Liver (tissue), 8 donors: ENCODE measurements at regions not wholly inside any gene's neighbourhood (a gene's known extent, or its start where the extent isn't known, plus 50 kb on each side); places are given as distances from the start of the nearest gene placed in this dataset.

Source experiments
- DNase-seq: peaks from one replicate; pipeline ENCODE4 v3.0.0-alpha.2; 2017; ENCODE audit warnings: low spot score
- H3K27ac ChIP-seq, 2 donors: one replicate each; pipeline ENCODE4 v1.7.0; 2013; ENCODE audit warnings: inconsistent platforms in 2 of 2, low read length in 2 of 2, control low read depth in 1 of 2, low read depth in 1 of 2, mild to moderate bottlenecking in 1 of 2
- H3K27me3 ChIP-seq, 4 donors: one replicate each; pipeline versions ENCODE4 v1.6.1 to v1.7.0; 2013; ENCODE audit warnings: low read length in 3 of 4, inconsistent platforms in 1 of 4, mild to moderate bottlenecking in 1 of 4, moderate library complexity in 1 of 4; ENCODE audit not compliant: control insufficient read depth in 4 of 4, insufficient read depth in 4 of 4
- H3K36me3 ChIP-seq, 4 donors: one replicate each; pipeline versions ENCODE4 v1.6.1 to v1.7.0; 2013; ENCODE audit warnings: low read length in 3 of 4, mild to moderate bottlenecking in 3 of 4, low read depth in 1 of 4, moderate library complexity in 1 of 4; ENCODE audit not compliant: control insufficient read depth in 4 of 4, insufficient read depth in 3 of 4
- H3K4me1 ChIP-seq, 4 donors: one replicate each; pipeline versions ENCODE4 v1.6.1 to v1.7.0; 2013; ENCODE audit warnings: low read length in 3 of 4, mild to moderate bottlenecking in 3 of 4, moderate library complexity in 1 of 4; ENCODE audit not compliant: control insufficient read depth in 4 of 4, insufficient read depth in 4 of 4
- H3K4me3 ChIP-seq, 3 donors: one replicate each; pipeline versions ENCODE4 v1.6.1 to v1.7.0; 2013; ENCODE audit warnings: low read length in 3 of 3, control low read depth in 1 of 3, low read depth in 1 of 3, mild to moderate bottlenecking in 1 of 3
- H3K9ac ChIP-seq, 2 donors: one replicate each; pipeline ENCODE4 v1.7.0; 2013; ENCODE audit warnings: low read length in 2 of 2, mild to moderate bottlenecking in 2 of 2, moderate library complexity in 2 of 2, control low read depth in 1 of 2, low read depth in 1 of 2
- H3K9me3 ChIP-seq, 4 donors: one replicate each; pipeline versions ENCODE4 v1.6.1 to v1.7.0; 2013; ENCODE audit warnings: low read length in 3 of 4; ENCODE audit not compliant: control insufficient read depth in 4 of 4
- ATF3 ChIP-seq: IDR thresholded peaks from 2 replicates; pipeline ENCODE4 v1.6.1; 2016; ENCODE audit warnings: antibody characterized with exemption
- CTCF ChIP-seq: fragments of 150-350 bp; IDR thresholded peaks from 2 replicates; pipeline ENCODE4 v1.5.1; 2017; ENCODE audit warnings: improper control_type of control experiment, low read depth, low read length; ENCODE audit not compliant: missing input control
- EGR1 ChIP-seq, 2 donors: IDR thresholded peaks; 2 replicates each; pipeline ENCODE4 v1.6.1; 2016 to 2018; ENCODE audit warnings: antibody characterized with exemption in 2 of 2, low read depth in 2 of 2
- FOXA2 ChIP-seq: IDR thresholded peaks from 2 replicates; pipeline ENCODE4 v1.6.1; 2016; ENCODE audit warnings: antibody characterized with exemption
- GABPA ChIP-seq, 2 donors: IDR thresholded peaks in 1 of 2; conservative IDR thresholded peaks in 1 of 2; 2 replicates each; pipeline ENCODE4 v1.6.1; 2016; ENCODE audit warnings: antibody characterized with exemption in 2 of 2, mild to moderate bottlenecking in 1 of 2, moderate library complexity in 1 of 2
- HNF4A ChIP-seq, 2 donors: conservative IDR thresholded peaks; 2 replicates each; pipeline ENCODE4 v1.6.1; 2016; ENCODE audit warnings: antibody characterized with exemption in 2 of 2, mild to moderate bottlenecking in 2 of 2
- HNF4G ChIP-seq: IDR thresholded peaks from 2 replicates; pipeline ENCODE4 v1.6.1; 2016; ENCODE audit warnings: antibody characterized with exemption
- JUND ChIP-seq, 2 donors: IDR thresholded peaks; 2 replicates each; pipeline ENCODE4 v1.6.1; 2016; ENCODE audit warnings: antibody characterized with exemption in 2 of 2
- MAX ChIP-seq: IDR thresholded peaks from 2 replicates; pipeline ENCODE4 v1.6.1; 2016; ENCODE audit warnings: antibody characterized with exemption
- NR2F2 ChIP-seq: IDR thresholded peaks from 2 replicates; pipeline ENCODE4 v1.6.1; 2016; ENCODE audit warnings: antibody characterized with exemption
- RAD21 ChIP-seq, 2 donors: IDR thresholded peaks; 2 replicates each; pipeline ENCODE4 v1.6.1; 2016; ENCODE audit warnings: antibody characterized with exemption in 2 of 2, mild to moderate bottlenecking in 2 of 2
- SP1 ChIP-seq: IDR thresholded peaks from 2 replicates; pipeline ENCODE4 v1.6.1; 2018; ENCODE audit warnings: antibody characterized with exemption, mild to moderate bottlenecking
- TAF1 ChIP-seq: conservative IDR thresholded peaks from 2 replicates; pipeline ENCODE4 v1.6.1; 2016; ENCODE audit warnings: antibody characterized with exemption, mild to moderate bottlenecking
- YY1 ChIP-seq: IDR thresholded peaks from 2 replicates; pipeline ENCODE4 v1.6.1; 2016; ENCODE audit warnings: antibody characterized with exemption, mild to moderate bottlenecking
- ZBTB33 ChIP-seq: IDR thresholded peaks from 2 replicates; pipeline ENCODE4 v1.6.1; 2016; ENCODE audit warnings: antibody characterized with exemption
- WGBS: extraction: QIAGEN DNeasy Blood & Tissue Kit; methylation state at CpG from one replicate; pipeline ENCODE4 v1.1.7; 2013; 5-methylcytosine and 5-hydroxymethylcytosine counted together
- donor health status: healthy.
- donor health status: healthy.
- donor health status: healthy.
- donor health status: healthy.
- donor health status: healthy.

DNA sequence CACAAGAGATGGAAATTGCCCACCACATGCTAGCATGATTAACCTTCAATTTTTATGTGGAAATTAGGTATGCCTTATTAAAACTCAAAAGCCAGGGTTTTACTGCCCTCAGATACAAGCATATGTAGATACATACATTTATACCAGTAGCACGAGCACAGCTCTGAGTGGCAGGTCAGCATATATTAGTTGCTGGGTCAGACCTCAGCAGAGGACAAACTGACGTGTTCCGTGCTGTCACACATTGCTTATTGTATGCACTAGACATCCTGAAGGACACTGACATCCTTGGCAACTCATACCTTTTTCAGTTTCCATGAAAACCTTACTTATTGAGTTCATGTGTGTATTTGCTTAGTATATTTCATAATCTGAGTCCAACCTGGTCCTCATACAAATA lies 307.7 kb downstream of the TLE1 start:
- TF ChIP-seq HNF4G (no peak), YY1 (no peak), CTCF (no peak), ATF3 (no peak), JUND (IDR thresholded peaks at IDR 0.05) (no peak), GABPA (IDR thresholded peaks at IDR 0.05 in 1 of 2, conservative IDR thresholded peaks at IDR 0.05 in 1 of 2) (no peak), HNF4A (conservative IDR thresholded peaks at IDR 0.05) (no peak), TAF1 (no peak), FOXA2 (no peak), NR2F2 (no peak), MAX (no peak)

GRCh38 chr9:81380504-81381359 lies 308.6 kb downstream of the TLE1 start:
- no peak for DNase-seq
- H3K27ac ChIP-seq: no peak overlapping the region
- TF ChIP-seq TAF1: no peak
- TF ChIP-seq JUND (IDR thresholded peaks at IDR 0.05): no peak
- TF ChIP-seq SP1: no peak
- TF ChIP-seq EGR1 (IDR thresholded peaks at IDR 0.05; ENCODE audit: low read depth in 2 of 2): no peak
- TF ChIP-seq RAD21 (IDR thresholded peaks at IDR 0.05): no peak
- TF ChIP-seq GABPA (IDR thresholded peaks at IDR 0.05 in 1 of 2, conservative IDR thresholded peaks at IDR 0.05 in 1 of 2): no peak
- no peak for TF ChIP-seq CTCF
- TF ChIP-seq ZBTB33: no peak
- no peak overlapping the region for H3K9ac ChIP-seq
- no peaks in the 10 kb centered on the region for H3K9me3 ChIP-seq
- no peak overlapping the region for H3K4me3 ChIP-seq
- no peaks in the 10 kb centered on the region for H3K27me3 ChIP-seq
- WGBS: 85% methylated on average over 9 of the region's 9 CpGs
- H3K4me1 ChIP-seq: no peaks in the 10 kb centered on the region
- no peaks in the 10 kb centered on the region for H3K36me3 ChIP-seq

More for the DNA sequence above, 307.7 kb downstream of the TLE1 start:
- Histone ChIP-seq H3K27ac (no peak overlapping the region), H3K9me3 (no peaks in the 10 kb centered on the region), H3K36me3 (no peaks in the 10 kb centered on the region), H3K4me3 (no peak overlapping the region), H3K9ac (no peak overlapping the region), H3K4me1 (no peaks in the 10 kb centered on the region), H3K27me3 (no peaks in the 10 kb centered on the region)
- no peak for DNase-seq
- 93% methylated on average over 3 of the region's 3 CpGs for WGBS
